NCI-H2196 treated with DMSO at 0.1 percent for 48 hours (cell line): ENCODE measurements at regions not wholly inside any gene's neighbourhood (a gene's known extent, or its start where the extent isn't known, plus 50 kb on each side); places are given as distances from the start of the nearest gene placed in this dataset.
"Not testable (repeated sequence)": the region's sequence is repeated elsewhere in the genome, so short reads cannot be mapped to it uniquely, and the experiment has no call there.

Experiments used
- DNase-seq: peaks from one replicate; lab custom pipeline; 2025; ENCODE audit not compliant: unreplicated experiment; lab: John Stamatoyannopoulos, UW

- no peak for DNase-seq
Measured at GRCh38 chr11:90373971-90374370, 151.1 kb upstream of the CHORDC1 start.

- no peak for DNase-seq
Measured at GRCh38 chr11:90364527-90364926, 141.7 kb upstream of the CHORDC1 start.

GRCh38 chr11:90363739-90364138, 140.9 kb upstream of the CHORDC1 start:
- DNase-seq = no peak

GRCh38 chr11:90355200-90355599, 132.4 kb upstream of the CHORDC1 start:
- no peak for DNase-seq

- no peak for DNase-seq
Measured at GRCh38 chr11:90349731-90350130, 126.9 kb upstream of the CHORDC1 start.

- no peak for DNase-seq
Measured at GRCh38 chr11:90344546-90344945, 121.7 kb upstream of the CHORDC1 start.

GRCh38 chr11:90343673-90344072, 120.8 kb upstream of the CHORDC1 start:
- no peak for DNase-seq

- no peak for DNase-seq
Measured at GRCh38 chr11:90341986-90342385, 119.1 kb upstream of the CHORDC1 start.

- no peak for DNase-seq
Measured at GRCh38 chr11:90332415-90332814, 109.6 kb upstream of the CHORDC1 start.

GRCh38 chr11:90330632-90331031, 107.8 kb upstream of the CHORDC1 start:
- no peak for DNase-seq

GRCh38 chr11:90329043-90329442, 106.2 kb upstream of the CHORDC1 start:
- DNase-seq = no peak

GRCh38 chr11:90326647-90327046, 103.8 kb upstream of the CHORDC1 start:
- DNase-seq = no peak

GRCh38 chr11:90323289-90323688, 100.4 kb upstream of the CHORDC1 start:
- DNase-seq = no peak

GRCh38 chr11:90321018-90321417, 98.2 kb upstream of the CHORDC1 start:
- DNase-seq = no peak

GRCh38 chr11:90318651-90319050, 95.8 kb upstream of the CHORDC1 start:
- DNase-seq = no peak

- DNase-seq = no peak
Measured at GRCh38 chr11:90310210-90310609, 87.4 kb upstream of the CHORDC1 start.

GRCh38 chr11:90309693-90310092, 86.8 kb upstream of the CHORDC1 start:
- no peak for DNase-seq

GRCh38 chr11:90294526-90294925, 71.7 kb upstream of the CHORDC1 start:
- DNase-seq = no peak

- DNase-seq = no peak
Measured at GRCh38 chr11:90294091-90294490, 71.2 kb upstream of the CHORDC1 start.

- DNase-seq = peak; percentile 4
Measured at GRCh38 chr11:90288212-90288821, 65.5 kb upstream of the CHORDC1 start.

GRCh38 chr11:90286640-90287039, 63.8 kb upstream of the CHORDC1 start:
- DNase-seq = no peak

- DNase-seq = no peak
Measured at GRCh38 chr11:90284171-90284570, 61.3 kb upstream of the CHORDC1 start.

- DNase-seq = not testable (repeated sequence)
Measured at GRCh38 chr11:90282551-90283071, 59.8 kb upstream of the CHORDC1 start.
